ENCODE measurements at regions not wholly inside any gene's neighbourhood (a gene's known extent, or its start where the extent isn't known, plus 50 kb on each side); places are given as distances from the start of the nearest gene placed in this dataset.

DNA sequence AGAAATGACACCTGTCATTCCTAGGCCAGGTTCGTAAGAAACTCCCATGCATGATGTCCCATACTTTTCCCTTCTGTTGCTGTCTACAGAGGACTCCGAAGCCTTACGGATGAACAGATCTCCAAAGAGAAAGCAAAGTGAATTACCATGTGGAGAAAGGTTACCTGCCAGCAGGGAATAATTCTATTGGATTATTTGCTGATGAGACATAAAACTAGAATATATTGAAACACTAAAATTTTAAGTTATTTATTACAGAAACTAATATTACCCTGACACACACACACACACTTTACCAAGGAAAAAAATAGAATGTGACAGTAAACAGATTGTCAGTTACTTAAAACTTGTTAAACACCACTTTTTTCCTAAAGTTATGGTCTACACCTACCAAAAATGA is 452.7 kb upstream of the DAB2 start:
- Histone ChIP-seq H3K9ac (ENCODE audit: low read length in 3 of 3) (no peak overlapping the region), H3K27me3 (ENCODE audit: control insufficient read depth, insufficient read depth, low read length) (no peaks in the 10 kb centered on the region), H3K9me3 (ENCODE audit: control insufficient read depth in 2 of 3, insufficient read depth in 1 of 3, low read length in 3 of 3) (no peaks in the 10 kb centered on the region), H3K4me1 (ENCODE audit: control insufficient read depth in 2 of 3, insufficient read depth in 2 of 3, low read depth in 1 of 3, low read length in 3 of 3) (no peaks in the 10 kb centered on the region), H3K36me3 (ENCODE audit: control insufficient read depth in 2 of 3, insufficient read depth in 3 of 3, low read length in 3 of 3) (no peaks in the 10 kb centered on the region), H3K4me3 (ENCODE audit: low read length in 3 of 3) (no peak overlapping the region), H3K27ac (ENCODE audit: low read depth in 2 of 2, low read length in 2 of 2) (no peak overlapping the region)
- intact Hi-C loops (cut with DNase I), result no loop called here
- TF ChIP-seq, protein P1, sequence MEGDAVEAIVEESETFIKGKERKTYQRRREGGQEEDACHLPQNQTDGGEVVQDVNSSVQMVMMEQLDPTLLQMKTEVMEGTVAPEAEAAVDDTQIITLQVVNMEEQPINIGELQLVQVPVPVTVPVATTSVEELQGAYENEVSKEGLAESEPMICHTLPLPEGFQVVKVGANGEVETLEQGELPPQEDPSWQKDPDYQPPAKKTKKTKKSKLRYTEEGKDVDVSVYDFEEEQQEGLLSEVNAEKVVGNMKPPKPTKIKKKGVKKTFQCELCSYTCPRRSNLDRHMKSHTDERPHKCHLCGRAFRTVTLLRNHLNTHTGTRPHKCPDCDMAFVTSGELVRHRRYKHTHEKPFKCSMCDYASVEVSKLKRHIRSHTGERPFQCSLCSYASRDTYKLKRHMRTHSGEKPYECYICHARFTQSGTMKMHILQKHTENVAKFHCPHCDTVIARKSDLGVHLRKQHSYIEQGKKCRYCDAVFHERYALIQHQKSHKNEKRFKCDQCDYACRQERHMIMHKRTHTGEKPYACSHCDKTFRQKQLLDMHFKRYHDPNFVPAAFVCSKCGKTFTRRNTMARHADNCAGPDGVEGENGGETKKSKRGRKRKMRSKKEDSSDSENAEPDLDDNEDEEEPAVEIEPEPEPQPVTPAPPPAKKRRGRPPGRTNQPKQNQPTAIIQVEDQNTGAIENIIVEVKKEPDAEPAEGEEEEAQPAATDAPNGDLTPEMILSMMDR (IDR thresholded peaks at IDR 0.05; ENCODE audit: borderline replicate concordance, extremely low read depth, insufficient read depth), result no peak
- DNase-seq (no peak), FAIRE-seq (no peak)

DNA sequence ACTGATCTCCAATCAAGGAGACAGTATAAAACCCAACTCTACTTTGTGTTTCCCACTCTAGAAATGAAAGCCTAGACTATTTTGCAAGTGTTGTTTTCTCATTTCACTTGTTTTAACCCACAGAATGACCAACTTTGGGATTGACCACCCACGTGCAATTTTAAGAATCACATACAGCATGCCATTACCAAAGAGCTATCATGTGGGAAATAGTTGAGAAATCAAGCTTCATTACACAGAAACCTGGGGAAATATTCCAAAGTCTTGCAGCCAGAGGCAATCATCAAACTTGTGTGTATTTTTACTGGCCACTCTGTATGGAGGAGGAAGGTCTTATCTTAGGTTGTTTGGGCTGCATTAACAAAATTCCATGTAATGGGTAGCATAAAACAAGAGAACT is 451.4 kb upstream of the DAB2 start:
- H3K27me3 ChIP-seq (ENCODE audit: control insufficient read depth, insufficient read depth, low read length), result no peaks in the 10 kb centered on the region
- H3K27ac ChIP-seq (ENCODE audit: low read depth in 2 of 2, low read length in 2 of 2), result no peak overlapping the region
- intact Hi-C loops (cut with DNase I), result no loop called here
- TF ChIP-seq, protein P1 (IDR thresholded peaks at IDR 0.05; ENCODE audit: borderline replicate concordance, extremely low read depth, insufficient read depth), result no peak
- H3K9ac ChIP-seq (ENCODE audit: low read length in 3 of 3), result no peak overlapping the region
- DNase-seq (no peak), FAIRE-seq (no peak)
- no peaks in the 10 kb centered on the region for H3K9me3 ChIP-seq (ENCODE audit: control insufficient read depth in 2 of 3, insufficient read depth in 1 of 3, low read length in 3 of 3)
- H3K4me1 ChIP-seq (ENCODE audit: control insufficient read depth in 2 of 3, insufficient read depth in 2 of 3, low read depth in 1 of 3, low read length in 3 of 3), result no peaks in the 10 kb centered on the region
- H3K4me3 ChIP-seq (ENCODE audit: low read length in 3 of 3), result no peak overlapping the region
- H3K36me3 ChIP-seq (ENCODE audit: control insufficient read depth in 2 of 3, insufficient read depth in 3 of 3, low read length in 3 of 3), result no peaks in the 10 kb centered on the region

DNA sequence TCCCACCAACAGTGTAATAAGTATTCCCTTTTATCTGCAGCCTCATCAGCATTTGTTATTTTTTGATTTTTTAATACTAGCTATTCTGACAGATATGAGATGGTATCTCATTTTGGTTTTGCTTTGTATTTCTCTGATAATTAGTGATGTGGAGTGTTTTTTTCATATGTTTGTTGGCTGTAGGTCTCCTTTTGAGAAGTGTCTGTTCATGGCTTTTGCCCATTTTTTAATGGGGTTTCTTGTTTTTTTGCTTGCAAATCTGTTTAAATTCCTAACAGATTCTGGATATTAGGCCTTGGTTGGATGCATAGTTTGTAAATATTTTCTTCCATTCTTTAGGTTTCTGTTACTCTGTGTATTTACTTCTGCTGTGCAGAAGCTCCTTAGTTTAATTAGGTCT is 445.4 kb upstream of the DAB2 start:
- no peak overlapping the region for H3K27ac ChIP-seq (ENCODE audit: low read depth in 2 of 2, low read length in 2 of 2)
- H3K9ac ChIP-seq (ENCODE audit: low read length in 3 of 3), result no peak overlapping the region
- H3K4me3 ChIP-seq (ENCODE audit: low read length in 3 of 3), result no peak overlapping the region
- FAIRE-seq (no peak), DNase-seq (no peak)
- H3K27me3 ChIP-seq (ENCODE audit: control insufficient read depth, insufficient read depth, low read length), result no peaks in the 10 kb centered on the region
- H3K9me3 ChIP-seq (ENCODE audit: control insufficient read depth in 2 of 3, insufficient read depth in 1 of 3, low read length in 3 of 3), result no peaks in the 10 kb centered on the region
- no peaks in the 10 kb centered on the region for H3K36me3 ChIP-seq (ENCODE audit: control insufficient read depth in 2 of 3, insufficient read depth in 3 of 3, low read length in 3 of 3)
- intact Hi-C loops (cut with DNase I), result no loop called here
- TF ChIP-seq, protein P1 (IDR thresholded peaks at IDR 0.05; ENCODE audit: borderline replicate concordance, extremely low read depth, insufficient read depth), result no peak
- no peaks in the 10 kb centered on the region for H3K4me1 ChIP-seq (ENCODE audit: control insufficient read depth in 2 of 3, insufficient read depth in 2 of 3, low read depth in 1 of 3, low read length in 3 of 3)

DNA sequence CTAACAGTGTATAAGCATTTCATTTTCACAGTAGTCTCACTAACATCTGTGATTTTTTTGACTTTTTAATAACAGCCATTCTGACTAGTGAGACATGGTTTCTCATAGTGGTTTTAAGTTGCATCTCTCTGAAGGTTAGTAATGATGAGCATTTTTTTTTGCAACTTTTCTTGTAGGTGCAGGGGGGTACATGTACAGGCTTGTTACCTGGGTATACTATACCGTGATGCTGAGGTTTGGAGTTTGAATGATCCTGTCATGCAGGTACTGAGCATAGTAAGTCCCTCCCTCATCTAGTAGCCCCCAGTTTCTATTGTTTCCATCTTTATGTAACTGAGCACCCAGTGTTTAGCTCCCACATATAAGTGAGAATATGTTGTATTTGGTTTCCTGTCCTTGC is 444.6 kb upstream of the DAB2 start:
- intact Hi-C loops (cut with DNase I), result no loop called here
- Histone ChIP-seq H3K4me1 (ENCODE audit: control insufficient read depth in 2 of 3, insufficient read depth in 2 of 3, low read depth in 1 of 3, low read length in 3 of 3) (no peaks in the 10 kb centered on the region), H3K4me3 (ENCODE audit: low read length in 3 of 3) (no peak overlapping the region), H3K9ac (ENCODE audit: low read length in 3 of 3) (no peak overlapping the region), H3K9me3 (ENCODE audit: control insufficient read depth in 2 of 3, insufficient read depth in 1 of 3, low read length in 3 of 3) (no peaks in the 10 kb centered on the region), H3K27ac (ENCODE audit: low read depth in 2 of 2, low read length in 2 of 2) (no peak overlapping the region), H3K27me3 (ENCODE audit: control insufficient read depth, insufficient read depth, low read length) (no peaks in the 10 kb centered on the region), H3K36me3 (ENCODE audit: control insufficient read depth in 2 of 3, insufficient read depth in 3 of 3, low read length in 3 of 3) (no peaks in the 10 kb centered on the region)
- DNase-seq (no peak), FAIRE-seq (no peak)
- TF ChIP-seq, protein P1 (IDR thresholded peaks at IDR 0.05; ENCODE audit: borderline replicate concordance, extremely low read depth, insufficient read depth), result no peak
